ENCODE measurements at regions not wholly inside any gene's neighbourhood (a gene's known extent, or its start where the extent isn't known, plus 50 kb on each side); places are given as distances from the start of the nearest gene placed in this dataset.

DNA sequence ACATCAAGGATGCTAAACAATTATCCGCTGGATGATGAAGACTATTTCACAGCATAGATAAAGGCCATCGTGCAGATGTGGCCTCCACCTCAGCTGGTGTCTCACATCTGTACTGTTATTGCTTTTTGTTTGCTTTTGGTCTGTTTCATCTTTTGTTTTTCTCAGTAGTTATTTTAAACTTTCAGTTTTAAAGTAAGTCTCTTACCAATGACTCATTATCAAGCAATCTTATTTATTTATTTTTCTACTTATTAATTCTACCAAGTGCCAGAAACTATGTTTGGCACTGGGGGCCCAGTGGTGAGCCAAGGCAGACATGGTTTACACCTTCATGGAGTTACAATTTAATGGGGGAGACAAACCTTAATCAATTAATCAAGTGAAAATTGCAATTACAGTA lies 250.9 kb upstream of the TMEM72 start:
- peaks cover 2% of the 10 kb centered on the region for H3K9me3 Mint-ChIP-seq
- H3K4me3 Mint-ChIP-seq: no peak overlapping the region
- ATAC-seq (no peak), DNase-seq (ENCODE audit: low spot score in 2 of 2) (no peak)
- H3K4me1 Mint-ChIP-seq: no peaks in the 10 kb centered on the region
- H3K27ac Mint-ChIP-seq: no peak overlapping the region
- H3K36me3 Mint-ChIP-seq: no peaks in the 10 kb centered on the region

DNA sequence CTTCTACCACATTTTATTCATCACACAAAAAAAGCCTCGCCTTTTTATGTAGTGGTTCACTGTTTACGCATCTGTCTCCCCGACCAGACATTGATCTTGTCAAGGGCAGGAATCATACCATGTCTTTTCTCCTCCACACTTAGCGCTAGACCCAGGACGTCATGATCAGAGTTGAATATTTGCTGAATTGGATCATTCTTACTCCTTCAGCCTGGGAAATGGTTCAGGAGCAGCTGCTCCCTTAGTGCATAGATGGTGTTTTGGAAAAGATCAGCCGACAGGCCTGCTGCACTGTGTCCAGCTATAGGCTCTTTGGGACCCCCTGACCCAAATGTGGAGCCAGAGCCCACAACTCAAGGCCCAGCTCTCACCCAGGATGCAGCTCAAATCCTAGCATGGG lies 249.1 kb upstream of the TMEM72 start:
- H3K9me3 Mint-ChIP-seq: peaks cover 2% of the 10 kb centered on the region
- ATAC-seq: no peak
- no peaks in the 10 kb centered on the region for H3K36me3 Mint-ChIP-seq
- no peak overlapping the region for H3K4me3 Mint-ChIP-seq
- no peak overlapping the region for H3K27ac Mint-ChIP-seq
- no peak for DNase-seq (ENCODE audit: low spot score in 2 of 2)
- H3K4me1 Mint-ChIP-seq: no peaks in the 10 kb centered on the region

DNA sequence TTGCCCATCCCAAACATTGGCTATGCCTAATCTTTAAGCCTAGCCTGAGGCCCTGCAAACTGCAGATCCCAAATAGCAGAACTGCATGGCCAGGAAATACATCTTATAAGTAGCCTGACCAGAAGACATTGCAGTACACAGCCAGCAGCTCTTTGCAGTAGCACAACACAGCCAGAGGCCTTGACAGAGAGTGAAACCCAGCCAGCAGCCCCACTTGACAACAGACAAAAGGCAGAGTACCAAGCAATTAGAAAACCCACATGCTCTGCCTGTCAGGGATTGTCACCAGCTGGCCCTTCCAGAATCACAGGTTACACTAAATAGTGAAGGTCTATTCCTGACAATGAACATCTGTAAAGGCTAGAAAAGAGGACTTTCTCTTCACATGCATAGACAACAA lies 242.8 kb upstream of the TMEM72 start:
- ATAC-seq: no peak
- H3K9me3 Mint-ChIP-seq: peaks cover 2% of the 10 kb centered on the region
- no peak for DNase-seq (ENCODE audit: low spot score in 2 of 2)

DNA sequence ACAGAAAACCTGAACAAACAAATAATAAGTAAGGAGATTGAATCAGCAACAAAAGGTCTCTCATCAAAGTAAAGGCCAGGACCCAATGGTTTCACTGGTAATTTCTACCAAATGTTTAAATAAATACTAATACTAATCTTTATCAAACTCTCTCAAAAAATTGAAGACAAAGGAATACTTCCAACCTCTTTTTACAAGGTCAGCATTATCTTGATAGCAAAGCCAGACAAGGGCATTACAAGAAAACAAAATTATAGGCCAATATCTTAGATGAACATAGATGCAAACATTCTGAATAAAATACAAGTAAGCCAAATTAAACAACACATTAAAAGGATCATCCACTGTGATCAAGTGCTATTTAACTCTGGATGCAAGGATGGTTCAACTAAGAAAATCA lies 239.8 kb upstream of the TMEM72 start:
- no peak for ATAC-seq
- Mint-ChIP-seq H3K9me3 (peaks cover 2% of the 10 kb centered on the region), H3K36me3 (no peaks in the 10 kb centered on the region), H3K27ac (no peak overlapping the region), H3K4me1 (no peaks in the 10 kb centered on the region), H3K4me3 (no peak overlapping the region)
- DNase-seq (ENCODE audit: low spot score in 2 of 2): no peak

More for the DNA sequence above, 242.8 kb upstream of the TMEM72 start:
- H3K4me3 Mint-ChIP-seq: no peak overlapping the region
- no peaks in the 10 kb centered on the region for H3K36me3 Mint-ChIP-seq
- no peak overlapping the region for H3K27ac Mint-ChIP-seq
- H3K4me1 Mint-ChIP-seq: no peaks in the 10 kb centered on the region

DNA sequence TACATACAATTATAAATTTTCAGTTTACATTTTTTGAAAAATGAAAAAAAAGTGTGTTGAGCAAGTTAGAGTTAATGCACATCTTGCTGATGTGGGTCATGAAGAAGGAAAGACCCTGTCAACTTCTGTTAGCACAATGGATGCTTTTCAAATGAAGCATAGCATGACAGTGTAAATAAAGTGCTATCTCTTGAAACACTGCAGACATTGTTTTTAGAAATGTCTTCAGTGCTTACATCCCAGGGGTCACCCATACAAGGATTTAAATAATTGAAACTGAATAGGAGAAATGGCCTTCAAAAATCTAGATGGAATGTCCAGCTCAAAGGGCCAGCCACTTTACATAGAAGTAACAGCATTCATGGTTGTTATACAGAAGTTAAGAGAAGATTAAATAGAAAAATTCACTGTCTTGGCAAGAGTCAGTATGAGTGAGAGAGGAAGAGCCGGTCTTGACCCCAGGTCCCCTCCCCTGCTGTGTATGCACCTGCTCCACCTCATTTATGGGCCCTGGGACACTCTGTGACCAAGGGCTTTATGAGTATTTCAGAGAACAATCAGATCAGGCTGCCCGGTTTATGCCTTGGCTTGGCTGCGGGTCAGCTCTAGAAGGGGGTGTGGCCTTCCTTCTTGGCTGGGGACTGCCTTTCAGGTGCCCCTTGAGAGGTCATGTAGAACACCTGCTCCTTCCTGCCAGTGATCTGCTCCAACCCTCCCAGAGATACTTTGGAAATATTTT lies 237.7 kb upstream of the TMEM72 start:
- Mint-ChIP-seq H3K36me3 (no peaks in the 10 kb centered on the region), H3K4me3 (no peak overlapping the region), H3K27ac (no peak overlapping the region), H3K9me3 (peaks cover 2% of the 10 kb centered on the region), H3K4me1 (no peaks in the 10 kb centered on the region)
- DNase-seq (ENCODE audit: low spot score in 2 of 2) (no peak), ATAC-seq (no peak)

DNA sequence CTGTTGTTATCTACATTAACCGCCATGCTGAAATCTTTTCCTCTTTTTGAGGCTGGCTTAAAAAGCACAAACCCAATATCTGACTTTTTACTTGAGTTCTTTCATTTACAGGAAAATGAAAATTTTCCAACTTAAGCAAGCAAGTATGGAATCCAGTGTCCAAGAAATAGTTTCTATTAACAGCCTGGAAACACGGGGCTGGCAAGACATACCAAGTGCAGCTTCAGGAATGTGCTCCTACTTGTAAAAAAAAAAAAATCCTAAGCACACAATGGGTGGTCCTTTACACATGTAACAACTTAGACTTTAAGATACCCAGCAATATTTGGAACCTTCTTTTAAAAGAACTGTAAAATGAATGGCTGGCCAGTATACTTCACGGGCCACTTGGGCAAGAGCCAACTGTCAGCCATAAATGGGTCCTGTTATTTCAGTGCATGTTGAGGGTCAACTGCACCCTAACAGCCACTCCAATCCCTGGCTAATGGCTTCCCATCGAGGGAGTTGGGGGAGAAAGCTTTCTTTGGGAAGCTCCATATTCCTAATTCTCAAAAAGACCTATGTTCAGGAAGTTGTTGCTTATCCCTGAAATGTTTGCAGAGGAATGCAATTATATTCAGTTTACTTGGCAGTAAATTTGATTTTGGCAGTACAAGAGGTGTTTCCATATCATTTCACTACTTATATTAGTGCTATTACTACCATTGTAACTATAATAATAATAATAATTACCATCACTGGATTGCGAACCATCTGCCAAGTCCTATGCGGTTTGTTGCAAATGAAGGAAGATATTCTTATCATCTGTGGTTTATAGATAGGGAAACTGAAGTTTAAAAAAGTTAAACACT lies 236.4 kb upstream of the TMEM72 start:
- Mint-ChIP-seq H3K27ac (no peak overlapping the region), H3K9me3 (peaks cover 2% of the 10 kb centered on the region), H3K4me3 (no peak overlapping the region), H3K4me1 (no peaks in the 10 kb centered on the region), H3K36me3 (no peaks in the 10 kb centered on the region)
- DNase-seq (ENCODE audit: low spot score in 2 of 2): no peak
- no peak for ATAC-seq

DNA sequence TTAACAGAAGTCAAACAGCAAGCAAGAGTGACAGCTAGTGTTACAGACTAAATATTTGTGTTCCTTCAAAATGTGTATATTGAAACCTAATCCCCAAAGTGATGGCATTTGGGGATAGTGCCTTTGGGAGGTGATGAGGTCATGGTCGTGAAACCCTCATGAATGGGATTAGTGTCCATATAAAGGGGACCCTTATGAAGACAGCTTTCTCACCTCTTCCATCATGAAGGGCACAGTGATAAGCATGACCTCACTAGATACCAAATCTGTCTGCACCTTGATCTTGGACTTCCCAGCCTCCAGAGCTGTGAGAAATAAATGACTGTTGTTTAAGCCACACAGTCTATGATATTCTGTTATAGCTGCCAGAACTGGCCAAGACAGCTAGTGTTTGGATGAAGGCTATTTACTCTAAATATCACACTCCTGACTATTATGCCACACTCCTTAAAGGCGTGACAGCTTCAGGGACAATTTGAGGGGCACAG lies 235.7 kb upstream of the TMEM72 start:
- Mint-ChIP-seq H3K27ac (no peak overlapping the region), H3K4me3 (no peak overlapping the region), H3K9me3 (peaks cover 2% of the 10 kb centered on the region), H3K36me3 (no peaks in the 10 kb centered on the region), H3K4me1 (no peaks in the 10 kb centered on the region)
- no peak for DNase-seq (ENCODE audit: low spot score in 2 of 2)
- no peak for ATAC-seq

DNA sequence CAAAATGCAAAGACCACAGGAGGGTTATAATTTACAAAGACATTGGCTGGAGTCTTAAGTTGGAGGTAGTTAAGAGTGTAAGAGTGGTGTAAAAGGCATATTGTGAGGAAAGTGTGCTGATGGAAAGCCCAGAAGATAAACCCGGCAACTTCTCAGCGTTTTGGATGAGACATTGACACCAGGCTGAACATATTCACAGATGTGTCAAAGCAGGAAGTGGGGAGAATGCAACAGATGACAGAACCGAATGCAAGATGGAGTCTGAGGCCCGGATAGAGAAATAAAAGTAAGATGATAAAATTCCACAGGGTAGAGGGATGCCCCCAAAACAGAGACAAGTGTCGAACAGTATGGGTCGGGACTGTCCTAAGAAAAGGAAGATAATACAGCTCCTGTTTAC lies 230.4 kb upstream of the TMEM72 start:
- H3K36me3 Mint-ChIP-seq: no peaks in the 10 kb centered on the region
- no peak overlapping the region for H3K27ac Mint-ChIP-seq
- DNase-seq (ENCODE audit: low spot score in 2 of 2): no peak
- no peak overlapping the region for H3K4me3 Mint-ChIP-seq
- H3K4me1 Mint-ChIP-seq: no peaks in the 10 kb centered on the region
- ATAC-seq: no peak
- peaks cover 3% of the 10 kb centered on the region for H3K9me3 Mint-ChIP-seq

DNA sequence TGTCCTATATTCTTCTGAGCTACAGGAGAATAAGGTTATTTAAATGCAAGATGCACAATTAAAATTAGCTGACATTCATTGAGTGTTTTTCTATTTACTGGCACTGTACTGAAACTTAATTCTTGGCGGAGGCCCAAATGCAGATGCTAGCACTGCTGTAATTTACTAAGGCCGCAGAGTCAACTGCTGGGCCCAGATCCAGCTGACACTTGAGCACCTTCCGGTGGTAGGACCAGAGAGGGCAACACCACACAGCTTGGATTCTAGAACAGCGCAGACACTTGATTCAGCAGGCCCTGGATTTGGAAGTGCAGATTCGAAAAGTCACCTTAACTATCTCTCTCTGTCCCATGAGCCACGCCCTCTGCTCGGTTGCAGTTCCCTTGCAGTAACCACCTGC lies 228.6 kb upstream of the TMEM72 start:
- no peak overlapping the region for H3K27ac Mint-ChIP-seq
- no peak overlapping the region for H3K4me3 Mint-ChIP-seq
- H3K4me1 Mint-ChIP-seq: no peaks in the 10 kb centered on the region
- ATAC-seq (no peak), DNase-seq (ENCODE audit: low spot score in 2 of 2) (no peak)
- no peaks in the 10 kb centered on the region for H3K36me3 Mint-ChIP-seq
- peaks cover 3% of the 10 kb centered on the region for H3K9me3 Mint-ChIP-seq

DNA sequence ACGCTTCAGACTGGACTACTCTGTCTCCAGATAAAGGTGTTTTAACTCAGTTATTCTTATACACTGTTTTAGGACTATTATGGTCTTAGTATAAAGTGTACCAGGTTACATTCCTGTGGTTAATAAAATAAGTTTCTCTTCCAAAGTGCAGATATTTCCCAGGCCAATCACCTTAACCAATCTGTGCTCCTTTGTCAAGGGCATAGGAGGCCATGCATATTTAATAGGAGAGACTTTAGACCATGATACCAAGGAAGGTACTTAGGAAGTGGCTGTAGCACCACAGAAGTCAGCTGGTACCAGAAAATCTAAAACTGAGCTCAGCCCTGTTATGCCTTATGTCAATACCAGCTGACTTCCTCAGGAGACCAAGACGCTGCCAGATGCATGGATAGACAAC lies 226.5 kb upstream of the TMEM72 start:
- H3K4me3 Mint-ChIP-seq: no peak overlapping the region
- no peak overlapping the region for H3K27ac Mint-ChIP-seq
- ATAC-seq (no peak), DNase-seq (ENCODE audit: low spot score in 2 of 2) (no peak)
- no peaks in the 10 kb centered on the region for H3K36me3 Mint-ChIP-seq
- H3K9me3 Mint-ChIP-seq: peaks cover 3% of the 10 kb centered on the region
- H3K4me1 Mint-ChIP-seq: no peaks in the 10 kb centered on the region

DNA sequence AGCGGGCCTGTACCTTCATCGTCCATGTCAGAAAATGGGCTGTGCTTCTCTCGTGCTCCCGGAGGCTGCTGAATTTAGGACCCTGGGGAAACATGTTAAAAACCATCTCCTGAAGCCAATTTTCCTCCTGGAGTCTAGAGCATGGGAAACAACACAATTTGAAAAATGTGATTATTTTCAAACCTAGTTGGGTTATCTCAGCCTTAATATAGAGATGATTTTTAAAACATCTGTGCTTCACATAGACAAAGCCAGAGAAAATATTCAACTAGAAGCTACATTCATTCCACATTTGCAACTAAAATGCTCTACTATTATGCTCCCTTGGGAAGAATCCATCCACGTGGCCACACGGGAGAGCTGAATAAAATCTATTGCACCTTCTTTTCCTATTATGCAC lies 225.9 kb upstream of the TMEM72 start:
- H3K36me3 Mint-ChIP-seq: no peaks in the 10 kb centered on the region
- DNase-seq (ENCODE audit: low spot score in 2 of 2) (no peak), ATAC-seq (no peak)
- H3K9me3 Mint-ChIP-seq: peaks cover 3% of the 10 kb centered on the region
- no peak overlapping the region for H3K4me3 Mint-ChIP-seq
- H3K27ac Mint-ChIP-seq: no peak overlapping the region
- H3K4me1 Mint-ChIP-seq: no peaks in the 10 kb centered on the region

DNA sequence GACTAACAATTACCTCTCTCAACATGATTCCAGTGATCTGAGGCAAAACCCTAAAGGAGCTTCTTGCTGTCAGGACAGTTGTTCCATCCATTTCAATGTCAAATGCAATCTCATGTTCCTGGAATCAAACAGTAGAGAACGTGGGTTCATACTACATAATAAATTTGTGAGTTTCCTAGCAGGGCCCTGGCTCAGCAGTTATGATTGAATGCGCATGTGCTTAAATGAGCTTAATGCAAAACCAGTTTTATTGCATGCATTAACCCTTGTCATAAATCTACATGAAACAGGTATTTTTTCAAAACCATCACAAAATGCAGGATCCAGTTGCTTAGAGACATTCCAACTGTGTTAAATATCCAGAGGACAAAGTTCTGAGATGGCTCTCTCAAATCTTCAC lies 225.4 kb upstream of the TMEM72 start:
- H3K4me3 Mint-ChIP-seq: no peak overlapping the region
- no peaks in the 10 kb centered on the region for H3K4me1 Mint-ChIP-seq
- DNase-seq (ENCODE audit: low spot score in 2 of 2): no peak

DNA sequence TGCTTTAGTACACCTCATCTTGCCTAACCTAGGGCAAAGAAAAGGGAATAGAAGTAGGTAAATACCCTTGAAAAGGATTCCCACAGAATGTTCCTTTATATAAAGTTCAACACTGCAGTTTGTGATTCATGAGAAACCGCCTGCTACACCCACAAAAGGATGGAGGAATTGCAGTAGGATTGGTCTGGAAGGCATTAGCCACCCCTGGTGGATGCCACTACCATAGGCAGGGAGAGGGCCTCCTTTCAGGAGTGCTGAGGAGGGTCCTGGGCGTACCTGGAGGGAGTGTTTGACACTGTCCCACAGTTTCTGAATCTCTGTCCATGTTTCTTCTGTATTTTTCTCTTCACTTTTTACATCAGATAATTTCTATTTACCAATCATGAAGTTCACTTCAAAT lies 221.8 kb upstream of the TMEM72 start:
- ATAC-seq (no peak), DNase-seq (ENCODE audit: low spot score in 2 of 2) (no peak)
- H3K9me3 Mint-ChIP-seq: peaks cover 3% of the 10 kb centered on the region
- H3K4me3 Mint-ChIP-seq: no peak overlapping the region
- H3K27ac Mint-ChIP-seq: no peak overlapping the region
- H3K36me3 Mint-ChIP-seq: no peaks in the 10 kb centered on the region
- H3K4me1 Mint-ChIP-seq: no peaks in the 10 kb centered on the region

More for the DNA sequence above, 225.4 kb upstream of the TMEM72 start:
- no peak for ATAC-seq
- no peak overlapping the region for H3K27ac Mint-ChIP-seq
- H3K36me3 Mint-ChIP-seq: no peaks in the 10 kb centered on the region
- peaks cover 2% of the 10 kb centered on the region for H3K9me3 Mint-ChIP-seq

DNA sequence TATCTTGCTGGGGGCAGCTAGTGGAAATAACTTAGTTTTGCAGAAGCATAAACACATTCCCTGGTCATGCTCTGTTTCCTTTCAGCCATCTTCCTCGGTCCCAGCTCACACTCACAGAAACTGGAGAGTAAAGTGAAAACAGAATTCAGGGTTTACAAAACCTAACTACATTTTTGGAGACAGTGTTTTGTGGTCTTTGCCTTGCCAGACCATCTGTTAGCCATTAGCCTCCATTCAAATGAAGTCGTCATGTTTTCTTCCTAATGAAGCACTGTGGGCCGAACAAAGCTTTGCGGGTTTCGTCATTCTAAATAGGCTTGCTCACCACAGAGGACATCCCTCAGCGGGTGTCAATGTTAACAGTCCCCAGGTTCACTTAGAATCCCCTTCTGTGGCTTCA lies 214.6 kb upstream of the TMEM72 start:
- DNase-seq (ENCODE audit: low spot score in 2 of 2) (no peak), ATAC-seq (no peak)
- H3K9me3 Mint-ChIP-seq: peaks cover 8% of the 10 kb centered on the region
- H3K27ac Mint-ChIP-seq: no peak overlapping the region
- no peaks in the 10 kb centered on the region for H3K36me3 Mint-ChIP-seq
- no peaks in the 10 kb centered on the region for H3K4me1 Mint-ChIP-seq
- no peak overlapping the region for H3K4me3 Mint-ChIP-seq

DNA sequence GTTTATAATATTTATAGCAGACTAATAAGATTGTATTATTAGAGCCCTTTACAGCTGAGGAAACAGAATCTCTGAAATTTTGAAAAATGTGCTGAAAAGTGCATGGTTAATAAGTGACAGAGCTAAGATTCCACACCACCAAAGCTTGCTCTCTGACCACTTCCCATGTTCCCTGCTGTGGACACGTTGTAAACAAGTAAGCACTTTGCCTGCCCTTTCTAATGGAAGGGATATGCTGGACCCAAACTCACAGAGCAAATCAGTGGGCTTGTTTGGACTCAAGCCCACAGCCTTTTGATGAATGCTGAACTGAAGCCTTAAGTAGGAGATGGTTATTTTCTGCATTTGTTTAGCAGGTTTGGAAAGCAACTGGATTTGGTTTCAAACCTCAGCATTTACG lies 214.0 kb upstream of the TMEM72 start:
- peaks cover 9% of the 10 kb centered on the region for H3K9me3 Mint-ChIP-seq
- no peak for DNase-seq (ENCODE audit: low spot score in 2 of 2)
- H3K4me3 Mint-ChIP-seq: no peak overlapping the region
- no peak for ATAC-seq
- H3K36me3 Mint-ChIP-seq: no peaks in the 10 kb centered on the region
- H3K27ac Mint-ChIP-seq: no peak overlapping the region
- H3K4me1 Mint-ChIP-seq: no peaks in the 10 kb centered on the region

DNA sequence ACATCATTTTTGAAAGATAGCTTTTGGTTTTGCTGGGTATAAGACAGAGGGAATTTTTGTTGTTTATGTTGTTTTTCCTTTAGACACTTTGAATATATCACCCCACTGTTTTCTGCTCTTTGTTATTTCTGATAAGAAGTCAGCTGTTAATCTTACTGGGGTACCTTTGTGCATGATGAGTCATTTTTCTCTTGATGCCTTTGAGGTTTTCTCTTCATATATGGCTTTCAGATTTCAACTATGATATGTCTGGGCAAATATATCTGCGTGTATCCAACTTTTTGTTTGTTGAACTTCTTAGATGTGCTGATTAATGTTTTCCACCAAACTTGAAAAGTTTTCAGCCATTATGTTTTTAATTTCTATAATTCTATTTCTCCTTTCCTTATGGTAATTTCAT lies 208.6 kb upstream of the TMEM72 start:
- ATAC-seq: no peak
- Mint-ChIP-seq H3K4me1 (no peaks in the 10 kb centered on the region), H3K9me3 (peaks cover 16% of the 10 kb centered on the region), H3K4me3 (no peak overlapping the region), H3K27ac (no peak overlapping the region), H3K36me3 (no peaks in the 10 kb centered on the region)
- no peak for DNase-seq (ENCODE audit: low spot score in 2 of 2)
